Astrocyte (in vitro differentiated cells and primary cell): ENCODE measurements at regions not wholly inside any gene's neighbourhood (a gene's known extent, or its start where the extent isn't known, plus 50 kb on each side); places are given as distances from the start of the nearest gene placed in this dataset.

Source experiments
- CTCF ChIP-seq: IDR thresholded peaks from 2 replicates; pipeline ENCODE4 v1.5.1; 2011; ENCODE audit warnings: low read depth, mild to moderate bottlenecking, inconsistent platforms, low read length, moderate library complexity; ENCODE audit not compliant: insufficient read depth
- EZH2 ChIP-seq: IDR thresholded peaks from 2 replicates; pipeline ENCODE4 v1.6.1; 2012; ENCODE audit warnings: mild to moderate bottlenecking, low read length, inconsistent platforms; ENCODE audit not compliant: insufficient read depth

GRCh38 chr16:82262244-82262643 is 92.2 kb upstream of the MPHOSPH6 start:
- TF ChIP-seq CTCF (no peak), EZH2 (no peak)
